Astrocyte (in vitro differentiated cells and primary cell): ENCODE measurements at regions not wholly inside any gene's neighbourhood (a gene's known extent, or its start where the extent isn't known, plus 50 kb on each side); places are given as distances from the start of the nearest gene placed in this dataset.
A peak's percentile ranks its signal among the peaks of the same experiment; 100 is the strongest.
"Not testable (repeated sequence)": the region's sequence is repeated elsewhere in the genome, so short reads cannot be mapped to it uniquely, and the experiment has no call there.

Experiments used
- DNase-seq: peaks from one replicate; pipeline ENCODE4 v3.0.0-alpha.2; 2010; ENCODE audit warnings: low read depth
- FAIRE-seq: peaks from 2 replicates; lab custom pipeline; 2011; peaks lifted over from hg19 to GRCh38; lab: Jason Lieb, UNC
- H2AFZ ChIP-seq: 2 replicates; pipeline ENCODE4 v1.6.0; 2012; ENCODE audit warnings: low read depth, low read length, inconsistent platforms
- H3K27ac ChIP-seq: 2 replicates; pipeline ENCODE4 v1.5.1; 2011; ENCODE audit warnings: low read depth, low read length, inconsistent platforms
- H3K27me3 ChIP-seq: 2 replicates; pipeline ENCODE4 v1.6.0; 2011; ENCODE audit warnings: low read length, inconsistent platforms; ENCODE audit not compliant: insufficient read depth
- H3K36me3 ChIP-seq: 2 replicates; pipeline ENCODE4 v1.5.1; 2011; ENCODE audit warnings: low read length, inconsistent platforms; ENCODE audit not compliant: insufficient read depth
- H3K4me1 ChIP-seq: 2 replicates; pipeline ENCODE4 v1.5.1; 2011; ENCODE audit warnings: low read length, inconsistent platforms; ENCODE audit not compliant: insufficient read depth
- H3K4me2 ChIP-seq: 2 replicates; pipeline ENCODE4 v1.6.0; 2012; ENCODE audit warnings: low read length, inconsistent platforms
- H3K4me3 ChIP-seq: 2 replicates; pipeline ENCODE4 v1.5.1; 2011; ENCODE audit warnings: low read depth, mild to moderate bottlenecking, low read length, inconsistent platforms; ENCODE audit not compliant: insufficient read depth
- H3K79me2 ChIP-seq: 2 replicates; pipeline ENCODE4 v1.6.0; 2012; ENCODE audit warnings: mild to moderate bottlenecking, low read length, inconsistent platforms; ENCODE audit not compliant: insufficient read depth
- H3K9ac ChIP-seq: 2 replicates; pipeline ENCODE4 v1.6.0; 2012; ENCODE audit warnings: mild to moderate bottlenecking, low read length, inconsistent platforms
- H3K9me3 ChIP-seq: 2 replicates; pipeline ENCODE4 v1.5.1; 2012; ENCODE audit warnings: low read depth, mild to moderate bottlenecking, low read length, inconsistent platforms; ENCODE audit not compliant: insufficient read depth
- H4K20me1 ChIP-seq: 2 replicates; pipeline ENCODE4 v1.6.0; 2012; ENCODE audit warnings: low read length, inconsistent platforms; ENCODE audit not compliant: insufficient read depth
- H3K27ac Mint-ChIP-seq: one replicate; pipeline ENCODE4 v1.8.0; 2021; ENCODE audit warnings: mild to moderate bottlenecking, mixed read lengths; ENCODE audit not compliant: unreplicated experiment
- H3K27me3 Mint-ChIP-seq: one replicate; pipeline ENCODE4 v1.8.0; 2021; ENCODE audit warnings: low read depth, mixed read lengths; ENCODE audit not compliant: unreplicated experiment
- H3K36me3 Mint-ChIP-seq: one replicate; pipeline ENCODE4 v1.8.0; 2021; ENCODE audit warnings: low read depth, mixed read lengths; ENCODE audit not compliant: unreplicated experiment
- H3K4me1 Mint-ChIP-seq: one replicate; pipeline ENCODE4 v1.8.0; 2021; ENCODE audit warnings: low read depth, mixed read lengths; ENCODE audit not compliant: unreplicated experiment
- H3K4me3 Mint-ChIP-seq: one replicate; pipeline ENCODE4 v1.8.0; 2021; ENCODE audit warnings: mild to moderate bottlenecking, moderate library complexity, mixed read lengths; ENCODE audit not compliant: unreplicated experiment
- H3K9me3 Mint-ChIP-seq: one replicate; pipeline ENCODE4 v1.8.0; 2021; ENCODE audit warnings: mild to moderate bottlenecking, mixed read lengths; ENCODE audit not compliant: unreplicated experiment
- EZH2 ChIP-seq: IDR thresholded peaks from 2 replicates; pipeline ENCODE4 v1.6.1; 2012; ENCODE audit warnings: mild to moderate bottlenecking, low read length, inconsistent platforms; ENCODE audit not compliant: insufficient read depth
- TF ChIP-seq, protein P1 (sequence below): IDR thresholded peaks from 2 replicates; pipeline ENCODE4 v1.5.1; 2011; ENCODE audit warnings: low read depth, mild to moderate bottlenecking, inconsistent platforms, low read length, moderate library complexity; ENCODE audit not compliant: insufficient read depth

GRCh38 chrX:39691724-39692123 lies 406.0 kb downstream of the BCOR start:
- Mint-ChIP-seq H3K27me3 (peaks cover 14% of the 10 kb centered on the region), H3K4me1 (peaks cover 7% of the 10 kb centered on the region), H3K27ac (no peak overlapping the region), H3K36me3 (no peaks in the 10 kb centered on the region), H3K9me3 (peaks cover 8% of the 10 kb centered on the region), H3K4me3 (no peak overlapping the region)
- no peaks in the 10 kb centered on the region for H3K36me3 ChIP-seq
- no peaks in the 10 kb centered on the region for H3K79me2 ChIP-seq
- no peak overlapping the region for H3K4me2 ChIP-seq
- H3K9ac ChIP-seq: no peak overlapping the region
- H3K27me3 ChIP-seq: no peaks in the 10 kb centered on the region
- TF ChIP-seq, protein P1, sequence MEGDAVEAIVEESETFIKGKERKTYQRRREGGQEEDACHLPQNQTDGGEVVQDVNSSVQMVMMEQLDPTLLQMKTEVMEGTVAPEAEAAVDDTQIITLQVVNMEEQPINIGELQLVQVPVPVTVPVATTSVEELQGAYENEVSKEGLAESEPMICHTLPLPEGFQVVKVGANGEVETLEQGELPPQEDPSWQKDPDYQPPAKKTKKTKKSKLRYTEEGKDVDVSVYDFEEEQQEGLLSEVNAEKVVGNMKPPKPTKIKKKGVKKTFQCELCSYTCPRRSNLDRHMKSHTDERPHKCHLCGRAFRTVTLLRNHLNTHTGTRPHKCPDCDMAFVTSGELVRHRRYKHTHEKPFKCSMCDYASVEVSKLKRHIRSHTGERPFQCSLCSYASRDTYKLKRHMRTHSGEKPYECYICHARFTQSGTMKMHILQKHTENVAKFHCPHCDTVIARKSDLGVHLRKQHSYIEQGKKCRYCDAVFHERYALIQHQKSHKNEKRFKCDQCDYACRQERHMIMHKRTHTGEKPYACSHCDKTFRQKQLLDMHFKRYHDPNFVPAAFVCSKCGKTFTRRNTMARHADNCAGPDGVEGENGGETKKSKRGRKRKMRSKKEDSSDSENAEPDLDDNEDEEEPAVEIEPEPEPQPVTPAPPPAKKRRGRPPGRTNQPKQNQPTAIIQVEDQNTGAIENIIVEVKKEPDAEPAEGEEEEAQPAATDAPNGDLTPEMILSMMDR: no peak
- TF ChIP-seq EZH2: no peak
- H3K4me3 ChIP-seq: no peak overlapping the region
- DNase-seq: no peak
- no peaks in the 10 kb centered on the region for H4K20me1 ChIP-seq
- H3K27ac ChIP-seq: no peak overlapping the region
- no peak for FAIRE-seq
- H3K4me1 ChIP-seq: peaks cover 4% of the 10 kb centered on the region
- no peak overlapping the region for H2AFZ ChIP-seq
- H3K9me3 ChIP-seq: no peaks in the 10 kb centered on the region

- H3K9ac ChIP-seq: no peak overlapping the region
- H3K36me3 ChIP-seq: no peaks in the 10 kb centered on the region
- Mint-ChIP-seq H3K27ac (no peak overlapping the region), H3K36me3 (no peaks in the 10 kb centered on the region), H3K4me1 (peaks cover 7% of the 10 kb centered on the region), H3K27me3 (peaks cover 13% of the 10 kb centered on the region), H3K4me3 (no peak overlapping the region), H3K9me3 (peaks cover 11% of the 10 kb centered on the region)
- DNase-seq (peak; percentile 11), FAIRE-seq (no peak)
- no peaks in the 10 kb centered on the region for H3K79me2 ChIP-seq
- no peaks in the 10 kb centered on the region for H3K27me3 ChIP-seq
- no peak overlapping the region for H3K4me3 ChIP-seq
- peaks cover 4% of the 10 kb centered on the region for H3K4me1 ChIP-seq
- no peak overlapping the region for H3K4me2 ChIP-seq
- H4K20me1 ChIP-seq: no peaks in the 10 kb centered on the region
- TF ChIP-seq EZH2: no peak
- TF ChIP-seq, protein P1: no peak
- H3K9me3 ChIP-seq: no peaks in the 10 kb centered on the region
- H3K27ac ChIP-seq: no peak overlapping the region
- no peak overlapping the region for H2AFZ ChIP-seq
Observed at GRCh38 chrX:39692796-39693195, 405.0 kb downstream of the BCOR start.

GRCh38 chrX:39693298-39693697 lies 404.5 kb downstream of the BCOR start:
- H3K4me3 Mint-ChIP-seq: no peak overlapping the region
- peaks cover 13% of the 10 kb centered on the region for H3K27me3 Mint-ChIP-seq
- no peaks in the 10 kb centered on the region for H3K27me3 ChIP-seq
- no peaks in the 10 kb centered on the region for H3K79me2 ChIP-seq
- no peaks in the 10 kb centered on the region for H3K9me3 ChIP-seq
- H3K4me2 ChIP-seq: no peak overlapping the region
- no peak for FAIRE-seq
- no peaks in the 10 kb centered on the region for H4K20me1 ChIP-seq
- TF ChIP-seq, protein P1: no peak
- no peak for TF ChIP-seq EZH2
- H3K9me3 Mint-ChIP-seq: peaks cover 11% of the 10 kb centered on the region
- H2AFZ ChIP-seq: no peak overlapping the region
- peak; percentile 42 for DNase-seq
- no peaks in the 10 kb centered on the region for H3K36me3 Mint-ChIP-seq
- no peak overlapping the region for H3K27ac Mint-ChIP-seq
- no peak overlapping the region for H3K4me3 ChIP-seq
- H3K4me1 ChIP-seq: peaks cover 4% of the 10 kb centered on the region
- H3K9ac ChIP-seq: no peak overlapping the region
- H3K4me1 Mint-ChIP-seq: peaks cover 7% of the 10 kb centered on the region
- no peaks in the 10 kb centered on the region for H3K36me3 ChIP-seq
- H3K27ac ChIP-seq: no peak overlapping the region

GRCh38 chrX:39702636-39703035 lies 395.1 kb downstream of the BCOR start:
- not testable (repeated sequence) for H3K4me3 ChIP-seq, DNase-seq, H3K27ac ChIP-seq, H3K9ac ChIP-seq, FAIRE-seq, H3K27me3 Mint-ChIP-seq, H3K36me3 Mint-ChIP-seq, H3K9me3 Mint-ChIP-seq, H3K79me2 ChIP-seq, H3K36me3 ChIP-seq, H3K4me3 Mint-ChIP-seq, H3K4me2 ChIP-seq, H4K20me1 ChIP-seq, H3K27me3 ChIP-seq, H3K4me1 Mint-ChIP-seq, H3K9me3 ChIP-seq, H2AFZ ChIP-seq, H3K27ac Mint-ChIP-seq, H3K4me1 ChIP-seq
